ENCODE measurements at regions not wholly inside any gene's neighbourhood (a gene's known extent, or its start where the extent isn't known, plus 50 kb on each side); places are given as distances from the start of the nearest gene placed in this dataset.

- no peak for TF ChIP-seq EZH2 (IDR thresholded peaks at IDR 0.05; ENCODE audit: insufficient read depth, low read length)
- TF ChIP-seq, protein P1, sequence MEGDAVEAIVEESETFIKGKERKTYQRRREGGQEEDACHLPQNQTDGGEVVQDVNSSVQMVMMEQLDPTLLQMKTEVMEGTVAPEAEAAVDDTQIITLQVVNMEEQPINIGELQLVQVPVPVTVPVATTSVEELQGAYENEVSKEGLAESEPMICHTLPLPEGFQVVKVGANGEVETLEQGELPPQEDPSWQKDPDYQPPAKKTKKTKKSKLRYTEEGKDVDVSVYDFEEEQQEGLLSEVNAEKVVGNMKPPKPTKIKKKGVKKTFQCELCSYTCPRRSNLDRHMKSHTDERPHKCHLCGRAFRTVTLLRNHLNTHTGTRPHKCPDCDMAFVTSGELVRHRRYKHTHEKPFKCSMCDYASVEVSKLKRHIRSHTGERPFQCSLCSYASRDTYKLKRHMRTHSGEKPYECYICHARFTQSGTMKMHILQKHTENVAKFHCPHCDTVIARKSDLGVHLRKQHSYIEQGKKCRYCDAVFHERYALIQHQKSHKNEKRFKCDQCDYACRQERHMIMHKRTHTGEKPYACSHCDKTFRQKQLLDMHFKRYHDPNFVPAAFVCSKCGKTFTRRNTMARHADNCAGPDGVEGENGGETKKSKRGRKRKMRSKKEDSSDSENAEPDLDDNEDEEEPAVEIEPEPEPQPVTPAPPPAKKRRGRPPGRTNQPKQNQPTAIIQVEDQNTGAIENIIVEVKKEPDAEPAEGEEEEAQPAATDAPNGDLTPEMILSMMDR (IDR thresholded peaks at IDR 0.05; ENCODE audit: insufficient read depth, low read depth, low read length) = no peak
- Histone ChIP-seq H3K79me2 (ENCODE audit: insufficient read depth, low read length) (no peaks in the 10 kb centered on the region), H3K9ac (ENCODE audit: low read length) (no peak overlapping the region), H3K4me3 (ENCODE audit: insufficient read depth, low read depth, low read length) (no peak overlapping the region), H2AFZ (ENCODE audit: low read depth, low read length) (no peak overlapping the region), H4K20me1 (ENCODE audit: insufficient read depth, low read length) (no peaks in the 10 kb centered on the region), H3K9me3 (ENCODE audit: insufficient read depth, low read depth, low read length) (no peaks in the 10 kb centered on the region), H3K27ac (ENCODE audit: low read depth, low read length) (no peak overlapping the region), H3K36me3 (ENCODE audit: insufficient read depth, low read length) (no peaks in the 10 kb centered on the region), H3K27me3 (ENCODE audit: insufficient read depth, low read length) (peaks cover 8% of the 10 kb centered on the region), H3K4me2 (ENCODE audit: low read length) (no peak overlapping the region), H3K4me1 (ENCODE audit: insufficient read depth, low read length) (no peaks in the 10 kb centered on the region)
- FAIRE-seq (no peak), DNase-seq (ENCODE audit: low read depth) (no peak)
- H3K4me3 Mint-ChIP-seq (ENCODE audit: unreplicated experiment) = no peak overlapping the region
- H3K27me3 Mint-ChIP-seq (ENCODE audit: low read depth, unreplicated experiment) = peaks cover 41% of the 10 kb centered on the region
- H3K9me3 Mint-ChIP-seq (ENCODE audit: unreplicated experiment) = no peaks in the 10 kb centered on the region
- no peaks in the 10 kb centered on the region for H3K36me3 Mint-ChIP-seq (ENCODE audit: low read depth, unreplicated experiment)
- peaks cover 6% of the 10 kb centered on the region for H3K4me1 Mint-ChIP-seq (ENCODE audit: low read depth, unreplicated experiment)
- H3K27ac Mint-ChIP-seq (ENCODE audit: unreplicated experiment) = no peak overlapping the region
These were observed 908.2 kb downstream of the TSN start for GRCh38 chr2:122663620-122664019.

GRCh38 chr2:122669627-122670026 is 914.2 kb downstream of the TSN start:
- Histone ChIP-seq H2AFZ (ENCODE audit: low read depth, low read length) (no peak overlapping the region), H3K27me3 (ENCODE audit: insufficient read depth, low read length) (no peaks in the 10 kb centered on the region), H3K4me1 (ENCODE audit: insufficient read depth, low read length) (no peaks in the 10 kb centered on the region), H3K27ac (ENCODE audit: low read depth, low read length) (no peak overlapping the region), H3K9ac (ENCODE audit: low read length) (no peak overlapping the region), H3K4me3 (ENCODE audit: insufficient read depth, low read depth, low read length) (no peak overlapping the region), H3K36me3 (ENCODE audit: insufficient read depth, low read length) (no peaks in the 10 kb centered on the region), H4K20me1 (ENCODE audit: insufficient read depth, low read length) (no peaks in the 10 kb centered on the region), H3K79me2 (ENCODE audit: insufficient read depth, low read length) (no peaks in the 10 kb centered on the region), H3K4me2 (ENCODE audit: low read length) (no peak overlapping the region), H3K9me3 (ENCODE audit: insufficient read depth, low read depth, low read length) (no peaks in the 10 kb centered on the region)
- H3K4me1 Mint-ChIP-seq (ENCODE audit: low read depth, unreplicated experiment) = peaks cover under 1% of the 10 kb centered on the region
- H3K36me3 Mint-ChIP-seq (ENCODE audit: low read depth, unreplicated experiment) = no peaks in the 10 kb centered on the region
- TF ChIP-seq EZH2 (IDR thresholded peaks at IDR 0.05; ENCODE audit: insufficient read depth, low read length) = no peak
- peaks cover 3% of the 10 kb centered on the region for H3K27me3 Mint-ChIP-seq (ENCODE audit: low read depth, unreplicated experiment)
- FAIRE-seq (no peak), DNase-seq (ENCODE audit: low read depth) (no peak)
- H3K27ac Mint-ChIP-seq (ENCODE audit: unreplicated experiment) = no peak overlapping the region
- no peak overlapping the region for H3K4me3 Mint-ChIP-seq (ENCODE audit: unreplicated experiment)
- H3K9me3 Mint-ChIP-seq (ENCODE audit: unreplicated experiment) = no peaks in the 10 kb centered on the region

DNA sequence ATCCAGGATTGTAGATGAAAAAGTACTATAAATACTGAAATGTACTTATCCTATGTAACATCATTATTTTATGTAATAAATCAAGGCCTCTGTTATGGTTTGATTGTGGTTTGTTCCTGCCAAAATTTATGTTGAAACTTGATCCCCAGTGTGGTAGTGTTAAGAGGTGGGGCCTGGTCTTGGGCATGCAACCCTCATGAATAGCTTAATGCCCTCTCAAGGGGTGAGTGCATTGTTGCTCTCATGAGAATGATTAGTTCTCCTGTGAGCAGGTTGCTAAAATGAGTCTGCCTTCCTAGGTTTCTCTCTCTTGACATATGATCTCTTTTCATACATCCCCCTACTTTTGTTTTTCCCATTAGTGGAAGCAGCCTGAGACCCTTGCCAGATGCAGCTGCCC is 915.4 kb downstream of the TSN start:
- H3K27me3 Mint-ChIP-seq (ENCODE audit: low read depth, unreplicated experiment) = no peaks in the 10 kb centered on the region
- H3K9me3 ChIP-seq (ENCODE audit: insufficient read depth, low read depth, low read length) = no peaks in the 10 kb centered on the region
- H3K4me3 Mint-ChIP-seq (ENCODE audit: unreplicated experiment) = no peak overlapping the region
- H3K36me3 ChIP-seq (ENCODE audit: insufficient read depth, low read length) = no peaks in the 10 kb centered on the region
- H3K4me1 ChIP-seq (ENCODE audit: insufficient read depth, low read length) = no peaks in the 10 kb centered on the region
- no peaks in the 10 kb centered on the region for H3K9me3 Mint-ChIP-seq (ENCODE audit: unreplicated experiment)
- DNase-seq (ENCODE audit: low read depth) (no peak), FAIRE-seq (no peak)
- no peak overlapping the region for H3K27ac Mint-ChIP-seq (ENCODE audit: unreplicated experiment)
- no peak overlapping the region for H3K4me2 ChIP-seq (ENCODE audit: low read length)
- TF ChIP-seq, protein P1 (IDR thresholded peaks at IDR 0.05; ENCODE audit: insufficient read depth, low read depth, low read length) = no peak
- no peak for TF ChIP-seq EZH2 (IDR thresholded peaks at IDR 0.05; ENCODE audit: insufficient read depth, low read length)
- H3K9ac ChIP-seq (ENCODE audit: low read length) = no peak overlapping the region
- H3K36me3 Mint-ChIP-seq (ENCODE audit: low read depth, unreplicated experiment) = no peaks in the 10 kb centered on the region
- H3K27ac ChIP-seq (ENCODE audit: low read depth, low read length) = no peak overlapping the region
- H3K27me3 ChIP-seq (ENCODE audit: insufficient read depth, low read length) = no peaks in the 10 kb centered on the region
- no peak overlapping the region for H3K4me3 ChIP-seq (ENCODE audit: insufficient read depth, low read depth, low read length)
- H4K20me1 ChIP-seq (ENCODE audit: insufficient read depth, low read length) = no peaks in the 10 kb centered on the region
- no peak overlapping the region for H2AFZ ChIP-seq (ENCODE audit: low read depth, low read length)
- no peaks in the 10 kb centered on the region for H3K4me1 Mint-ChIP-seq (ENCODE audit: low read depth, unreplicated experiment)
- H3K79me2 ChIP-seq (ENCODE audit: insufficient read depth, low read length) = no peaks in the 10 kb centered on the region
